Left colon (tissue), 2 donors: ENCODE measurements at regions not wholly inside any gene's neighbourhood (a gene's known extent, or its start where the extent isn't known, plus 50 kb on each side); places are given as distances from the start of the nearest gene placed in this dataset.
"Not testable (repeated sequence)": the region's sequence is repeated elsewhere in the genome, so short reads cannot be mapped to it uniquely, and the experiment has no call there.

Experiments
- ATAC-seq: fragments of 200-7000 bp; cut with Tn5 transposase; one replicate; pipeline ENCODE4 v1.9.1; 2020; ENCODE audit warnings: mild to moderate bottlenecking, moderate library complexity
- DNase-seq, 2 donors: peaks; one replicate each; pipeline ENCODE4 v3.0.0-alpha.2; 2020
- intact Hi-C, 2 donors: fragments of 100-400 bp; cut with DNase I in 1 of 2; cut with micrococcal nuclease in 1 of 2; formaldehyde crosslinking; loops; one replicate each; pipeline versions ENCODE4 v1.11.2 to v1.14.0; 2022; cut with DNase I, micrococcal nuclease
- donor health status: DM: no; HTN: no; CAD: no.
- donor health status: DM: yes; HTN: yes; CAD: no.

DNA sequence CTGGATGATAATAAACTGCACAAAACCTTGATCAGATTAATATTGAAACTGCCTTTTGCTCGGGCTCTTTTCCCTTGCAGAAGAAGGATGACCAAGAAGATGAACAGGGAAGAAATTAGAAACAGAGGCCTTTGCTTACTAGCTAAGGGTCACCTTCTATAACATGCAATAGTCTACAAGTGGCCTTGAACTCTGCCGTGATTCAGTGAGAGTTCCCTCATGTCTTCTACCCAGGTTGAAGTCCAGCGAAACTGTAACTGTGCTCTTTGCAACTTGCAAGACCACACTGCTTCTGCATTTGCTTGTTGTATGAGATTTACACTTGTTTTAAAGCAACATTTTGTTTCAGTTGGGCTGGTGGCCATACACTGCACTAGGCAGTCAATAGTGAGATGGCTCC is 108.4 kb downstream of the IGLL1 start:
- DNase-seq (no peak), ATAC-seq (no peak)
- intact Hi-C loops, result no loop called here

DNA sequence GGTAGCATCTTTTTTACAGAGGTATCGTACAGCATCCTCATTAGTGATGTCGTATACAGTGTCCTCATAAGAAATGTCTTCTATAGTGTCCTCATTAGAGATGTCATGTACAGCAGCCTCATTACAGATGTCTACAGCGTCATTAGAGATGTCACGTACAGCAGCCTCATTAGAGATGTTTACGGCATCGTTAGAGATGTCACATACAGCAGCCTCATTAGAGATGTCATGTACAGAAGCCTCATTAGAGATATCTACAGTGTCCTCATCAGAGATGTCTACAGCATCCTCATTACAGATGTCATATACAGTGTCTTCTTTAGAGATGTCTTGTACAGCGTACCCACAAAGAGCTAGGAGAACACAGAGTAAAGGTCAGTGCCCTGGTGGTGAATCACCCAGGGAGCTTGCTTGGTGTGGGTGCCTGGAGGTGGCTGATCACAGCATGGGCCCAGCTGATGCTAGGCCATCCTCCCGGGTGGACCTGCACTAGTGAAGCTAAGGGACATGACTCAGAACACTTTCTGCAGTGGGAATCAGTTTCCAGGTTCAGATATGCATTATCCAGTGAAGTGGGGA is 109.2 kb downstream of the IGLL1 start:
- DNase-seq (no peak), ATAC-seq (no peak)
- intact Hi-C loops, result no loop called here

DNA sequence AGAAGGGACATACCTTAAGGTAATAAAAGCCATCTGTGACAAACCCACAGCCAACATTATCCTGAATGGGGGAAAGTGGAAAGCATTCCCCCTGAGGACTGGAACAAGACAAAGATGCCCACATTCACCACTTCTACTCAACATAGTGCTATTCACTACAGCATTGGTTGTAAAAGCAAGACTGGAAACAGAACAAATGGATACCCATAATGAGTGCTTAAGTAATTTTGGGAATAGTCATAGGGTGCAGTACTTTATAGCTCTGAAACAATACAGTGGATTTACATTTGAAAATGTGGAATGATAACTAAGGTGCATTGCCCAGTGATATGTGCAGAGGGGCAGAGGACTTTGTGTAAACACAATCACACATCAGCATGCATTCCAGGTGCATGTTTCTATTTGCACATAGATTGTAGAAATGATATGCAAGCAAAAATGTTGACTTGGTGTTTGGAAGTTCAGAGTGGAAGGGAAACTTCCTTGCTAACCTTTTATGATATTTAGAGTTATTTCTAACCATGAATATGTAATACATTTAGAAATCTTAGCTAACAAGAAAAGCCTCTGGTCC is 112.3 kb downstream of the IGLL1 start:
- ATAC-seq (no peak), DNase-seq (no peak)
- intact Hi-C loops, result no loop called here

DNA sequence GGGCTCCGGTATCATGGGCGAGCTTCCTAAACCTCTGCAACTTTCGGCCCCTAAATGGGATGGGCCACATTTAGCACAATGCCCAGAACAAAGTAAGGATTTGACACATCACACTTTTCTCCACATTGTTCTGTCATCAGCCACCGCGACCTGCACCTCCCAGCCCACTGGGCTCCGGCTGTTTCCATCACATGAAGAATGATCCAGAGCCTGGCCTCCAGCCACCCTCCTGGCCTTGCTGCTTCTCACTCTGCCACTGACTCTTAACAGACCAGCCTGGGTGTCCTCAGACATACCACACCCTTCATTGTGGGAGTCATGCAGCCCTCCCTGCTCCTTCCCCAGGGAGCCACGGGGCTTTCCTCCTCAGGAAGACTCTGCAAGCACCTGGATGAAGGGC is 113.7 kb downstream of the IGLL1 start:
- ATAC-seq, result no peak
- intact Hi-C loops, result no loop called here
- DNase-seq, result no peak

DNA sequence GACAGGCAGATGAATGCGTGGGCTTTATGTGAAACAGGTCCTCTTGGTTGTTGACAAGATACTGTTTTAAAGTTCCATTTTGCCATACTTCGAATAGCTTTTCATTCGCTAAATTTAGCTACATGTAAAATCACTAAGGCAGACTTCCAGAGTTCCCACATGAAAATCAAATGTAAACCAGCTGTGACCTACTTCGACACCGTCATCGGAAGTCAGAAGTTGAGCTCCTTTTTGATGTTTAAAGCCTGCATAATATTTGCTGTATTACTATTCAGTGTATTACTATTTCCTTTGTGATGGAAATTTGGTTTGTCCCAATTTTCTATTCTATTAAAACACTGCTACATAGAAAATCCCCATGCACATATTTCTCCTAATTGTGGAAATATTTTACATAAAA is 115.3 kb downstream of the IGLL1 start:
- ATAC-seq, intact Hi-C loops, DNase-seq: not testable (repeated sequence)

DNA sequence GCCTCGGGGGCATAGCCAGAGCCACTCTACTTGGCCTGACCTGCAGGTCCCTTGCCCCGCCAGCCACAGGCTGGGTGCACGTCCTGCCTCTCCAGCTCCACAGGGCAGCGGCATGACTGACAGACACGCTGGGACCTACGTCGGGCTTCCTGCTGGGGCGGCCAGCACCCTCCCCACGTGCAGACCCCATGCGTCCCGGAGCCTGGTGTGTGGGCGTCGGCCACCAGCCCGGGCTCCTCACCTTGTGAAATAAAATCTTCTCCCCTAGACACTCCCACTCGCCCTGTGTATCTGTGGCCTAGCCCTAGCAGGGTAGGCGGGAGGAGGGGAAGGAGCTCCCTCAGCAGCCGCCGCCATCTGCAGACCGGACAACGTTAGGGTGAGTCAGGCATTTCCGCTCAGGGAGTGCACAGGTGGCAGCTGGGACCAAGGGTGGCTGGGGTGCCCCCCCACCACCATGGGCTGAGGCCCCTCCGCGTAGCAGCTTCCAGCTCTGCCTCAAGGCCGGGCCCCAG is 119.5 kb downstream of the IGLL1 start:
- not testable (repeated sequence) for DNase-seq

DNA sequence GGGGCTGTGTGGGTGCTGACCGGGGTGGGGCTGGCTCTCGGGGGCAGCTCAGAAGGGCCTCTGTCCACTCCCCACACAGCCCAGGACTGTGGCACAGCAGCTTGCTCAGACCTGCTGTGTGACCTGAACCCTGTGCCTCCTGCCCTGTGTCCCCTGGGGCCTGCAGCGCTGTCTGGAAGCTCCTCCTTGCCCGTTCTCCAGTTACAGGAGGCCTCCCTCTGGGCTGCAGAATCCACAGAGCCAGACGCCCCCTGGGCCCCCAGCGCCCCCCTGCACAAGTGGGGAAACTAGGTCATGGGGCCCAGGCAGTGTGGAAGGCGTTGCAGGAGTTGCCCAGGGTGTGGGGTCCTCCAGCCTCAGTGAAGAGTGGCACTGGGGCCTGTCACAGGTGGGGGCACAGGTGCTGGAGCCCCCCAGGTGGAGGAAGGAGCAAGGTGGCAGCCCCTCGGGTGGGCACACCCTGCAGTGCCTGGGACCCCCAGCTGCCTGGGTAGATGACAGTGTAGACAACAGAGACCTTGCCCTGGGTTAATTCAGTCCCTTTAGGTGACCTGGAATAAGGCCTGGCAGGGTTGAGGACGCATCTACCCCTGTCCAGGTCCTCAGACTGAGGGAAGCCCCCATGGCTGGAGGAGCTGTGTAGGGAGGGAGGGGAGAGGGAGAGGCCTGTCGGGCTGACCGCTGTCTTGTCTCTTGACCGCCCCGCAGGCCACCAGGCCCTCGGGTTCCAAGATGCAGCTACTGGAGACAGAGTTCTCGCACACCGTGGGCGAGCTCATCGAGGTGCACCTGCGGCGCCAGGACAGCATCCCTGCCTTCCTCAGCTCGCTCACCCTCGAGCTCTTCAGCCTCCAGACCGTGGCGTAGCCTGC is 120.2 kb downstream of the IGLL1 start:
- ATAC-seq, DNase-seq, intact Hi-C loops: not testable (repeated sequence)

More for the DNA sequence above, 119.5 kb downstream of the IGLL1 start:
- ATAC-seq, intact Hi-C loops: not testable (repeated sequence)

DNA sequence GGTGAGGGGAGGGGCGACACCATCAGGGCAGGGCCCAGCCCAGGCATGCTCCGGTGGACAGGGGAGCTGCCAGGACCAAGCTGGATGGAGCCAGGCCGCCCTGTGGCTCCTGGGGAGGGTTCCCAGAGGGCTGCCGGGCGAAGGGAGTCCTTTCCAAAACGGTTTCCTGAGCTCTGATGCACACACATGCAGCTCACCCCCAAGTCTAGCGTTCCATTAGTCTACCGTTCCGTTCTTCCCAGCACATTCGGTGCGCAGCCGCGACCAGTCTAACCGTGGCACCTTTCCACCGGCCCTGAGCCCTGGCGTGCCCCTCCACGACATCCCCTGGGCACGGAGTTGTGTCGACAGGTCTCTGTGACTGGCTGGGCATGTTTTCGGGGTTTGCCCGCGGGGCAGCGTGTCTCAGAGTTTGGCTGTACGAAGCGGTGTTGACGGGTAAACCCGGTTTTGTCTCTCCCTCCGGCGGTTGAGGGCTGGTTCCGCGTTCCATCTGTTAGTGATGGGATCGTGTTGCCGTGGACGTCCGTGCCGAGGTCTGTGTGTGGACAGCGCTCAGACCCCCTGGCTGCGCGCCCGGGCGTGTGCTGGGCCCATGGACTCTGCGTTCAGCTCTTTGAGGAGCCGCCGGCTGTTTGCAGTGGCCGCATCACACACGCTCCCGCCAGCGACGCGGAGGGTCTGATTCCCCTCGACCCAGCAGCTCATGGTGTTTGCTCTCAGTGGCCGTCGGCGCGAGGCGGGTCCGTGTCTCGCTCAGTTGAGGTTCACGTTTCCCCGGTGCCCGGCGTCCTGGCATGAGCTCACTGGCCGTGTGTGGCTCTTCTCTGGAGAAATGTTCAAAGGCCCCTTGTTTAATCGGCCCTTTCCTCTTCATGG is 121.2 kb downstream of the IGLL1 start:
- intact Hi-C loops, result no loop called here
- no peak for ATAC-seq
- DNase-seq, result no peak

DNA sequence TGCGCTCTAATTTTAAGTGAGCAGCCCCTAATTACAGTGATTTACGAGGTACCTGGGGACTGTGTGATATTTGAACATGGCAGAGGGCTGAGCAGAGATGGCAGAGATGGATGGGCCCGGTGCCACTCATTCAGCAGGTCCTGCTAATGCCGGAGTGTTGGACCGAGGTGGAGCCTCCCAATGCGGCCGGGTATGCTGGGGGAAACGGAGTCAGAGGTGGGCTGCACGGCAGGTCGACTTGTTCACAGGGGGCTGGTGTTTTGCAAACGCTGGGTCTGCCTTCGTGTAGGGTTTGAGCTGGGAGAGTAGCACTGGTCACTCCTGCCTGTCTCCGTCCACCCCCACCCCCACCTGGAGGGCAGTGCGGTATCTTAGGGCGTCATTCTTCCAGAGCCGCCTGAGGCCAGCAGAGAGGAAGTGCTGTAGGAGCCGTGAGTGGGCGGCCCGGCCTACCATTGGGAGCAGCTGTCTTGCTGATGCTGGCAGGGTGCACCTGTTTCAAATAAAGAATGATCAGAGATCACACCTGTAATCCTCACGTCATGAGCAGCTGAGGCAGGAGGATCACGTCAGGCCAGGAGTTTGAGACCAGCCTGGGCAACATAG is 122.6 kb downstream of the IGLL1 start:
- intact Hi-C loops, result no loop called here
- no peak for DNase-seq
- ATAC-seq, result no peak

DNA sequence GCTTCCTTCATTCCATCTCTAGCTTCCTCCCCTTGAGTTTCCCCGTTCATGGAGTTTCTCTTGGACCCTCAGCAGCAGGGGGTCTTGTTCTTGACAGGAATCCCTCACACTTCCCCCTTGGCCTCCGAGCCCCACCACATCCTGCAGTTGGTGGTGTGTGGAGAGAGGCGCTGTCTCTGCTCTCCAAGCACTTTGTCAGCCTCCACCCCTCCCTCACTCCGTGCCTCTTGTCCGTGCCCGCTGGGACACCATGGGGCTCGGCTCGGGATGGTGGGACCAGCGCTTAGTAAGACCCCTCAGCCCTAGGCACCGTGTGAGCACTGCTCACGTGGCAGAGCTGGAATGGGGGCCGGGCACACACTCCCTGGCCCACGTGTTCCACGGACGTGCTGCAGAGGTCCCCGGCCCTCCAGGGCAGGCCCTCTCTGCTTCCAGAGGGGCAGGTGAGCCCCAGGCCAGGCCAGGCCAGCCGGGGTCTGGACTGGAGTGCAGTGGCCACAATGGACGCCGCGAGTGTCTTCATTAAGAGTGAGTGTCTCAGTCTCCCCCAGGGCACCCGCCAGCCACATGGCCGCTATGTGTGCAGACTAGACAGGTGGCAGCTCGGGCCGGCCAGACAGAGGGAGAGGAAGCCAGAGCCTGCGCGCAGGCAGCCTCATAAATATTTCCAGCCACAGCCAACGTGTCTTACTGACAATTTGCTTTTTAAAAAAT is 123.3 kb downstream of the IGLL1 start:
- intact Hi-C loops, DNase-seq, ATAC-seq: not testable (repeated sequence)

DNA sequence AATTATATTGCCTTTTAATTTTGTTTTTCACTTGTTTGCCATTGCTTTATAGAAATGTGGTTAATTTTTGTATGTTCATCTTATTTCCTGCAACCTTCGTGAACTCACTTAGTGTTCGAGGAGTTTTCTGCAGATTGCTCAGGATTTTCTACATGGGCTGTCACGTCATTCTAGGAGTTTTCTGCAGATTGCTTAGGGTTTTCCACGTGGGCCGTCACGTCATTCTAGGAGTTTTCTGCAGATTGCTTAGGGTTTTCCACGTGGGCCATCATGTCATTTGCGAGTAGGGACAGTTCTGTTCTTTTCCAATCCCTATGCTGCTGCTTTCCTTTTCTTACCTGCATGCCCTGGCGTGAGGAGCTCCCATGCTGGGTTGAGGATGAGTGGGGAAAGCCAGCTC is 125.7 kb downstream of the IGLL1 start:
- DNase-seq, ATAC-seq, intact Hi-C loops: not testable (repeated sequence)

DNA sequence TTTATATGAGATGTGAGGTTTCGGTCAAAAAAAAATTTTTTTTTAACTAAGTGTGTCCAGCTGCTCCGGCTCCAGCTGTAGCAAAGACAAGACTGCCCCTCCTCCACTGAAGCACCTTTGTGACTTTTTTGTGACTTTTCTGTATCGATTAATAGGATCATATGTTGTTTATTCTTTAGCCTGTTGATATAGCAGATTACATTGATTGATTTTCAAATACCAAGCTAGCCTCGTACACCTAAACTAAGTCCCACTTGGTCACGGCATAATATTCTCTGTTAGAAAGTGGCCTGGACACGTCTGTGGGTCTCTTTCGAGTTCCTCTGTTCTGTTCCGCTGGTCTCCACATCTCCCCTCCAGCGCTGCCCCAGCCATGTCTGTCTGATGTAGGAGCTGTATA is 126.8 kb downstream of the IGLL1 start:
- ATAC-seq (no peak), DNase-seq (no peak)
- intact Hi-C loops, result no loop called here

DNA sequence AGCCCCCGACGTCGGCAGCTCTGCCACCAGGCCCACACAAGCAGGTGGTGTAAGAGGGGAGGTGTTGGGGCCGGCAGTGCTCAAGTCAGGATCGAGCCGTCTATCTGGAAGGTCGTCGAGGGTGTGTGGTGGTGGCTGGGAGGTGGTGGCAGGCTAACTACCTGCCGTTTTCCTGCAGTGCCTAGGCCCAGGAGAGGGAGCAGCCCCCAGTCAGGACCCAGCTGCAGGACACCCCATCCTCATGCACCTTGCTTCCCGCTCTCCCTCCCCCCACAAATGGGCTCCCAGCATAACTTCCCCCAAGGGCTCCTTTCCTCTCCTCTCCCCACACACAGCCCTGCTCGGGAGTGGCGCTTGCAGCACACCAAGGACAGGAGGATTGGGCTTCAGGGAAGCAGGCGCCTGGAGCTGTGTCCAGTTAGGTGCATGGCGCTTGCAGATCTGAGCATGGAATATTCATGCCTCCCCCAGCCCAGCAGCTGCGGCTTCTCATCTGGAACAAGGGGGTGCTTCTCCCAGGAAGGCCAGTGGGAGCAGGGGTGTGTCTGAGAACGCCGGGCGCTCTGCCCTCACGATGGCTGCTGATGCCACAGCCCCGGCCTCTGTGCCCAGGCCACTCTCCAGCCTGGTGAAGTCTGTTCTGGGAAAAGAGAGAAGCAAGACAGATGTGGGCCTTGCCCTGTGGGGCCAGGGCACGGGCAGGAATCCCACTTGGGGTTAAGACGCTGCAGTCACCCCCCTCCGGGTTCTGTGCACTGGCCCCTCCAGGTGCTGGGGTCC is 127.7 kb downstream of the IGLL1 start:
- DNase-seq (no peak), ATAC-seq (no peak)
- intact Hi-C loops, result no loop called here

DNA sequence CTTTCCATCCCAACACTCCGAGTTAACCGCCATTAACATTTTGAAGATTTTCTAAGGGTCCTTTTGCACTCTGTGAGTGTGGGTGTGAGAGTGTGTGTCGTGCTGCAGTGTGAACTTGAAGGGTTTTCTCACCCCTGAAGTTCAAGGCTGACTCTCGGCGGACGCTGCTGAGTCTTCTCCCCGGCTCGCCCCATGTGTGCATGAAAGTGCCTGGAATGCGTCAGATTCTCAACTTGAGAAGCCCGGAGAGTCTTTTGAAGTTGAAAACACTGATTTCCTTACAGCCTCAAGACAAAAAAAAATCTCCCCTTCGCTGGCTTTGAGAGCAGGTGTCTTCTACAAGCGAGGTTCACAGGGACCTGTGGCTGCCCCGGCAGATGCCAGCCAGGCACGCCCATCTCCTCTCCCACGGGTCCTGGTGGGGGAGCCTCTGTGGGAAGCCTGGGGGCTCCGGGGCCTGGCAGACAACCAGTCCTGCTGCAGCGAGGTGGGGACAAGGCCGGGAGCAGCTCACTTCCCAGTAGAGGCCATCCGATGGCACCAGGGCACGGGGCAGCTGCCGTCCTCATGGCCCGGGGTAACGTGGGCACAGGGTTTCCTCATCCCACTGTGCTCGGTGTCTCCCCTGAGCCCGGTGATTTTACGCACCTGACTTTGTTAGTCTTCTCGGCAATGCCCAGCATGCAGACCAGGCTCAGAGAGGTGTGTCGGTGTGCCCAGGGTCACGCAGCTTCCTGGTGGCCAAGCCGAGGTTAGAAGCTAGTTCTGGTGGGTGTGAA is 128.4 kb downstream of the IGLL1 start:
- DNase-seq, intact Hi-C loops, ATAC-seq: not testable (repeated sequence)

DNA sequence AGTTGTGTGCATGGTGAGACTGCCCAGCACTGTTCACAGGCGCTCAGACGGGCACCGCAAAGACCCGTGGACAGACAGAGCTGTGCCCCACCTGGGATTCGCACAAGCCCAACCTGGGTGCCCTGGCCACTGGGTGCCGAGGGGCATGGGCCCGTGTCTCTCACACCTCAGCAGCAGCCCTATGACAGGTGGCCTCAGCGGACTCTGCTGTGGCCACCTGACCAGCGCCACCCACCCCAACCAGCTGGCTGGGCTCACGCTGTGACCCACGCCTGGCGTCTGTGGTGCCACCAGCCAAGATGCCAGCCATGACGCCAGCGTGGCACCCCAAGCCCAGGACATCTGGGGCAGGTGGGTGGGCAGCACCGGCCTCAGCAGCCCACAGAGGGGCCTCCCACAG is 129.3 kb downstream of the IGLL1 start:
- DNase-seq, intact Hi-C loops, ATAC-seq: not testable (repeated sequence)

DNA sequence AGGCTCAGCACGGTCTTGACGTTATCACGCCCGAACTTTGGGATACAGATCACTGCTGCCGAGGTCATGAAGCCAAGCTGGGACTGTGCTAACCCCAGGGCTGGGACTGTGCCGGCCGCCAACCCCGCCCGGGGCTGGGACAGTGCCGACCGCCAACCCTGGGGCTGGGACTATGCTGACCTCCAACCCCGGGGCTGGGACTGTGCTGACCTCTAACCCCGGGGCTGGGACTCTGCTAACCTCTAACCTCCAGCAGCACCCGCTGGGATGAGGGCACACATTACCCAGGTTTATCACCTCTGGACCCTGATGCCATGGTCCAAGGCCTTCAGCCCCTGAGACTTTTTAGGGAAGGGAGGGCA is 129.7 kb downstream of the IGLL1 start:
- no peak for ATAC-seq
- DNase-seq, result no peak
- intact Hi-C loops, result no loop called here
